ENCODE measurements at regions not wholly inside any gene's neighbourhood (a gene's known extent, or its start where the extent isn't known, plus 50 kb on each side); places are given as distances from the start of the nearest gene placed in this dataset.

- Histone ChIP-seq H3K9me3 (ENCODE audit: control insufficient read depth in 2 of 3, insufficient read depth in 1 of 3, low read length in 3 of 3) (no peaks in the 10 kb centered on the region), H3K9ac (ENCODE audit: low read length in 3 of 3) (no peak overlapping the region), H3K36me3 (ENCODE audit: control insufficient read depth in 2 of 3, insufficient read depth in 3 of 3, low read length in 3 of 3) (no peaks in the 10 kb centered on the region), H3K27me3 (ENCODE audit: control insufficient read depth, insufficient read depth, low read length) (no peaks in the 10 kb centered on the region), H3K4me3 (ENCODE audit: low read length in 3 of 3) (no peak overlapping the region), H3K4me1 (ENCODE audit: control insufficient read depth in 2 of 3, insufficient read depth in 2 of 3, low read depth in 1 of 3, low read length in 3 of 3) (peaks cover 0 to 7% (median 0%) of the 10 kb centered on the region in 3 donors), H3K27ac (ENCODE audit: low read depth in 2 of 2, low read length in 2 of 2) (no peak overlapping the region)
- FAIRE-seq, result no peak
- intact Hi-C loops (cut with DNase I), result no loop called here
- no peak for TF ChIP-seq CTCF (IDR thresholded peaks at IDR 0.05; ENCODE audit: borderline replicate concordance, extremely low read depth, insufficient read depth)
- no peak for DNase-seq
Observed at GRCh38 chr3:56861511-56861910, 59.8 kb upstream of the ARHGEF3 start.

- DNase-seq (no peak), FAIRE-seq (no peak)
- Histone ChIP-seq H3K4me3 (ENCODE audit: low read length in 3 of 3) (no peak overlapping the region), H3K27me3 (ENCODE audit: control insufficient read depth, insufficient read depth, low read length) (no peaks in the 10 kb centered on the region), H3K9me3 (ENCODE audit: control insufficient read depth in 2 of 3, insufficient read depth in 1 of 3, low read length in 3 of 3) (no peaks in the 10 kb centered on the region), H3K27ac (ENCODE audit: low read depth in 2 of 2, low read length in 2 of 2) (no peak overlapping the region), H3K4me1 (ENCODE audit: control insufficient read depth in 2 of 3, insufficient read depth in 2 of 3, low read depth in 1 of 3, low read length in 3 of 3) (peaks cover 0 to 7% (median 0%) of the 10 kb centered on the region in 3 donors), H3K9ac (ENCODE audit: low read length in 3 of 3) (no peak overlapping the region), H3K36me3 (ENCODE audit: control insufficient read depth in 2 of 3, insufficient read depth in 3 of 3, low read length in 3 of 3) (no peaks in the 10 kb centered on the region)
- no peak for TF ChIP-seq CTCF (IDR thresholded peaks at IDR 0.05; ENCODE audit: borderline replicate concordance, extremely low read depth, insufficient read depth)
- intact Hi-C loops (cut with DNase I), result no loop called here
Observed at GRCh38 chr3:56860939-56861338, 59.2 kb upstream of the ARHGEF3 start.

DNA sequence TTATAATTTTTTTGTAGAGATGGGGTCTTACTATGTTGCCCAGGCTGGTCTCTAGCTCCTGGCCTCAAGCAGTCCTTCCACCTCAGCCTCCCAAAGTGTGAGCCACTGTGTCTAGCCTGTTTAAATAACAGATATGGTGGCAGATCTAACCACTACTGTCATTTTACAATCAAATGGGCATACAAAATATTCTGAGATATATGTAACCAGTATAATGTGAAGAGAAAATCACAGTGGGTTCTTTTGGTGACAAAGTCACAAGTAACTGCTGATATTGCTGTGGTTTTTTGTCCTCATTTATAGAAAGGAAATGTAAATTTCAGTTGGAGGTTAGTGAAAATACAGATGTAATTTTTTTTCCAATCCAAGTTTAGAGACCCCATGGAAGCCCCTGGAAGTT, 58.6 kb upstream of the ARHGEF3 start:
- Histone ChIP-seq H3K4me1 (ENCODE audit: control insufficient read depth in 2 of 3, insufficient read depth in 2 of 3, low read depth in 1 of 3, low read length in 3 of 3) (peaks cover 0 to 7% (median 0%) of the 10 kb centered on the region in 3 donors), H3K9ac (ENCODE audit: low read length in 3 of 3) (no peak overlapping the region), H3K9me3 (ENCODE audit: control insufficient read depth in 2 of 3, insufficient read depth in 1 of 3, low read length in 3 of 3) (no peaks in the 10 kb centered on the region), H3K4me3 (ENCODE audit: low read length in 3 of 3) (no peak overlapping the region), H3K27me3 (ENCODE audit: control insufficient read depth, insufficient read depth, low read length) (no peaks in the 10 kb centered on the region), H3K27ac (ENCODE audit: low read depth in 2 of 2, low read length in 2 of 2) (no peak overlapping the region), H3K36me3 (ENCODE audit: control insufficient read depth in 2 of 3, insufficient read depth in 3 of 3, low read length in 3 of 3) (no peaks in the 10 kb centered on the region)
- DNase-seq (no peak), FAIRE-seq (no peak)
- no peak for TF ChIP-seq CTCF (IDR thresholded peaks at IDR 0.05; ENCODE audit: borderline replicate concordance, extremely low read depth, insufficient read depth)
- intact Hi-C loops (cut with DNase I), result no loop called here

DNA sequence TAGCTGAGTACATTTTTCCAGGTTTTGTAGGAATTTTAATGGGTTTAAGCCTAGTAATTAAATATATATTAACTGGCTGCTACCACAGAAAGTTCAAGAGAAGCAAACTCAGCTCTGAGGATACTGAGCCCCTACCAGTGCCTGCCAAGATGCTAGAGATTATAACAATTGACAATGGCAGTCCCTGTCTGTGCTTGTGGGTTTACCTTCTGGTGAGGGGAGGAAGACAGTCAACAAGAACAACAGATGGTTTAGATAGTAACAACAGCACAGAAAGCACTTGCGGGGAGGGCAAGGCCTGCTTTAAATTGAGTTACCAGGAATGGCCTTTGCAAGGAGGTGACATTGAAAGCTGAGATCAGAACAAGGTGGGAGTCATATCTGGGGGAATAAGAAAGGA, 56.6 kb upstream of the ARHGEF3 start:
- Histone ChIP-seq H3K9ac (ENCODE audit: low read length in 3 of 3) (no peak overlapping the region), H3K4me3 (ENCODE audit: low read length in 3 of 3) (no peak overlapping the region), H3K4me1 (ENCODE audit: control insufficient read depth in 2 of 3, insufficient read depth in 2 of 3, low read depth in 1 of 3, low read length in 3 of 3) (peaks cover 0 to 7% (median 0%) of the 10 kb centered on the region in 3 donors), H3K27me3 (ENCODE audit: control insufficient read depth, insufficient read depth, low read length) (no peaks in the 10 kb centered on the region), H3K36me3 (ENCODE audit: control insufficient read depth in 2 of 3, insufficient read depth in 3 of 3, low read length in 3 of 3) (no peaks in the 10 kb centered on the region), H3K9me3 (ENCODE audit: control insufficient read depth in 2 of 3, insufficient read depth in 1 of 3, low read length in 3 of 3) (no peaks in the 10 kb centered on the region), H3K27ac (ENCODE audit: low read depth in 2 of 2, low read length in 2 of 2) (no peak overlapping the region)
- no peak for DNase-seq
- intact Hi-C loops (cut with DNase I), result no loop called here
- FAIRE-seq, result no peak
- TF ChIP-seq CTCF (IDR thresholded peaks at IDR 0.05; ENCODE audit: borderline replicate concordance, extremely low read depth, insufficient read depth), result no peak

All from kidney (tissue), 13 donors.